H1 (cell line): ENCODE measurements at regions not wholly inside any gene's neighbourhood (a gene's known extent, or its start where the extent isn't known, plus 50 kb on each side); places are given as distances from the start of the nearest gene placed in this dataset.

ENCODE experiments used
- BCL11A ChIP-seq, 2 experiments: IDR thresholded peaks; one replicate each; pipeline ENCODE4 v1.6.1; 2011; ENCODE audit warnings: low read depth in 2 of 2, low read length in 2 of 2, mild to moderate bottlenecking in 2 of 2
- EZH2 ChIP-seq: fragments of 200-600 bp; sonication (generic); IDR thresholded peaks from 2 replicates; pipeline ENCODE4 v1.7.1; 2012; ENCODE audit warnings: low read depth, mild to moderate bottlenecking, moderate library complexity, low read length, inconsistent platforms; ENCODE audit not compliant: severe bottlenecking
- GABPA ChIP-seq: IDR thresholded peaks from 2 replicates; pipeline ENCODE4 v1.6.1; 2011; ENCODE audit warnings: mild to moderate bottlenecking, low read length, moderate library complexity, borderline replicate concordance; ENCODE audit not compliant: insufficient read depth
- JUN ChIP-seq: IDR thresholded peaks from 2 replicates; pipeline ENCODE4 v1.6.1; 2011; ENCODE audit warnings: low read depth, mild to moderate bottlenecking, improper control_type of control experiment, low read length
- MAX ChIP-seq: IDR thresholded peaks from 2 replicates; pipeline ENCODE4 v1.6.1; 2012; ENCODE audit warnings: inconsistent platforms
- RXRA ChIP-seq: IDR thresholded peaks from 2 replicates; pipeline ENCODE4 v1.6.1; 2011; ENCODE audit warnings: low read depth, mild to moderate bottlenecking, low read length, moderate library complexity; ENCODE audit not compliant: insufficient read depth
- SAP30 ChIP-seq: fragments of 300-600 bp; sonication (generic); IDR thresholded peaks from 2 replicates; pipeline ENCODE4 v1.7.1; 2012; ENCODE audit warnings: low read length, moderate library complexity, mild to moderate bottlenecking, inconsistent platforms; ENCODE audit not compliant: insufficient read depth, insufficient replicate concordance
- SP4 ChIP-seq: IDR thresholded peaks from 2 replicates; pipeline ENCODE4 v1.6.1; 2012; ENCODE audit warnings: low read length, inconsistent platforms

GRCh38 chr2:76211991-76212985 lies 501.6 kb upstream of the GCFC2 start (continued):
- TF ChIP-seq SAP30 (no peak), RXRA (no peak), MAX (no peak), SP4 (no peak), EZH2 (no peak), JUN (no peak), GABPA (no peak), BCL11A (IDR thresholded peaks at IDR 0.05; ENCODE audit: low read depth in 2 of 2, low read length in 2 of 2) (no peak)
- TF ChIP-seq, all 59 proteins: peak for 0
